ENCODE measurements at regions not wholly inside any gene's neighbourhood (a gene's known extent, or its start where the extent isn't known, plus 50 kb on each side); places are given as distances from the start of the nearest gene placed in this dataset.
"Not testable (repeated sequence)": the region's sequence is repeated elsewhere in the genome, so short reads cannot be mapped to it uniquely, and the experiment has no call there.

- no peak for TF ChIP-seq CTCF (conservative IDR thresholded peaks at IDR 0.05)
- H3K27ac ChIP-seq = no peak overlapping the region
Measured at GRCh38 chr5:28603869-28604268, 1565.5 kb upstream of the CDH9 start.

GRCh38 chr5:28602429-28602828 lies 1564.0 kb upstream of the CDH9 start:
- no peak for TF ChIP-seq CTCF (conservative IDR thresholded peaks at IDR 0.05)
- no peak overlapping the region for H3K27ac ChIP-seq

GRCh38 chr5:28596707-28597106 lies 1558.3 kb upstream of the CDH9 start:
- not testable (repeated sequence) for H3K27ac ChIP-seq

- H3K27ac ChIP-seq = no peak overlapping the region
- no peak for TF ChIP-seq CTCF (conservative IDR thresholded peaks at IDR 0.05)
Measured at GRCh38 chr5:28580616-28581015, 1542.2 kb upstream of the CDH9 start.

GRCh38 chr5:28576022-28576421 lies 1537.6 kb upstream of the CDH9 start:
- TF ChIP-seq CTCF (conservative IDR thresholded peaks at IDR 0.05) = peak; percentile 66
- no peak overlapping the region for H3K27ac ChIP-seq

- no peak for TF ChIP-seq CTCF (conservative IDR thresholded peaks at IDR 0.05)
- no peak overlapping the region for H3K27ac ChIP-seq
Measured at GRCh38 chr5:28575368-28575767, 1537.0 kb upstream of the CDH9 start.

- no peak overlapping the region for H3K27ac ChIP-seq
- TF ChIP-seq CTCF (conservative IDR thresholded peaks at IDR 0.05) = no peak
Measured at GRCh38 chr5:28574606-28575005, 1536.2 kb upstream of the CDH9 start.

- no peak for TF ChIP-seq CTCF (conservative IDR thresholded peaks at IDR 0.05)
- no peak overlapping the region for H3K27ac ChIP-seq
Measured at GRCh38 chr5:28567048-28567447, 1528.7 kb upstream of the CDH9 start.

Data from VCaP (cell line).